Body of pancreas (tissue), 4 donors: ENCODE measurements at regions not wholly inside any gene's neighbourhood (a gene's known extent, or its start where the extent isn't known, plus 50 kb on each side); places are given as distances from the start of the nearest gene placed in this dataset.

Experiments
- CTCF ChIP-seq, 7 experiments: fragments of 450-650 bp in 4 of 7; fragments of 200-600 bp in 3 of 7; sonication (generic) in 3 of 7; IDR thresholded peaks; one replicate each; pipeline ENCODE4 v1.5.1; 2016 to 2019; ENCODE audit warnings: antibody characterized with exemption in 7 of 7
- POLR2A ChIP-seq, 3 donors: fragments of 450-650 bp; IDR thresholded peaks; one replicate each; pipeline ENCODE4 v1.6.1; 2016; ENCODE audit warnings: antibody characterized with exemption in 3 of 3, mild to moderate bottlenecking in 2 of 3

GRCh38 chr1:30409476-30410152 lies 313.8 kb downstream of the MATN1 start:
- TF ChIP-seq CTCF (IDR thresholded peaks at IDR 0.05) (no peak), POLR2A (IDR thresholded peaks at IDR 0.05) (no peak)
